HG03520 (cell line): ENCODE measurements at regions not wholly inside any gene's neighbourhood (a gene's known extent, or its start where the extent isn't known, plus 50 kb on each side); places are given as distances from the start of the nearest gene placed in this dataset.

Source experiments
- ATAC-seq: cut with Tn5 transposase; IDR thresholded peaks from one replicate; pipeline ENCODE4 v1.9.1; 2021; ENCODE audit warnings: mild to moderate bottlenecking, moderate library complexity; ENCODE audit not compliant: unreplicated experiment

- no peak for ATAC-seq
These were observed 251.6 kb upstream of the TNRC6C start for GRCh38 chr17:77706938-77707337.

- no peak for ATAC-seq
These were observed 251.0 kb upstream of the TNRC6C start for GRCh38 chr17:77707546-77707945.

GRCh38 chr17:77708049-77708448, 250.5 kb upstream of the TNRC6C start:
- ATAC-seq = no peak

- no peak for ATAC-seq
These were observed 249.6 kb upstream of the TNRC6C start for GRCh38 chr17:77708936-77709335.

- no peak for ATAC-seq
These were observed 248.9 kb upstream of the TNRC6C start for GRCh38 chr17:77709594-77709993.

GRCh38 chr17:77712578-77712977, 245.9 kb upstream of the TNRC6C start:
- no peak for ATAC-seq

- ATAC-seq = no peak
These were observed 242.1 kb upstream of the TNRC6C start for GRCh38 chr17:77716289-77716926.

- ATAC-seq = no peak
These were observed 240.4 kb upstream of the TNRC6C start for GRCh38 chr17:77717941-77718668.

GRCh38 chr17:77718669-77718961, 239.9 kb upstream of the TNRC6C start:
- no peak for ATAC-seq

- no peak for ATAC-seq
These were observed 238.7 kb upstream of the TNRC6C start for GRCh38 chr17:77719806-77720205.

- ATAC-seq = no peak
These were observed 237.3 kb upstream of the TNRC6C start for GRCh38 chr17:77720946-77721845.

GRCh38 chr17:77721846-77722160, 236.7 kb upstream of the TNRC6C start:
- ATAC-seq = no peak

GRCh38 chr17:77722366-77722765, 236.1 kb upstream of the TNRC6C start:
- ATAC-seq = no peak

- no peak for ATAC-seq
These were observed 235.2 kb upstream of the TNRC6C start for GRCh38 chr17:77723071-77723908.

- ATAC-seq = no peak
These were observed 234.3 kb upstream of the TNRC6C start for GRCh38 chr17:77723909-77724875.

GRCh38 chr17:77724876-77725615, 233.5 kb upstream of the TNRC6C start:
- no peak for ATAC-seq

GRCh38 chr17:77725846-77726245, 232.7 kb upstream of the TNRC6C start:
- no peak for ATAC-seq

- no peak for ATAC-seq
These were observed 231.9 kb upstream of the TNRC6C start for GRCh38 chr17:77726549-77727006.

GRCh38 chr17:77727037-77727615, 231.4 kb upstream of the TNRC6C start:
- no peak for ATAC-seq
